Mesenchymal stem cell (in vitro differentiated cells and primary cell): ENCODE measurements at regions not wholly inside any gene's neighbourhood (a gene's known extent, or its start where the extent isn't known, plus 50 kb on each side); places are given as distances from the start of the nearest gene placed in this dataset.

Experiments
- DNase-seq: peaks from one replicate; pipeline ENCODE4 v3.0.0-alpha.2; 2013
- H2AFZ ChIP-seq: one replicate; pipeline ENCODE4 v1.6.1; 2013; ENCODE audit warnings: low read depth, mild to moderate bottlenecking, control low read depth, inconsistent platforms, low read length, moderate library complexity
- H2AK5ac ChIP-seq: 2 replicates; pipeline ENCODE4 v1.6.1; 2013; ENCODE audit warnings: low read length, moderate library complexity, mild to moderate bottlenecking, inconsistent platforms; ENCODE audit not compliant: severe bottlenecking
- H2BK120ac ChIP-seq: one replicate; pipeline ENCODE4 v1.6.1; 2013; ENCODE audit warnings: low read depth, mild to moderate bottlenecking, inconsistent platforms, low read length, moderate library complexity
- H2BK12ac ChIP-seq, 2 experiments: one replicate each; pipeline ENCODE4 v1.6.1; 2013; ENCODE audit warnings: inconsistent platforms in 2 of 2, low read length in 2 of 2, mild to moderate bottlenecking in 2 of 2, moderate library complexity in 2 of 2, control low read depth in 1 of 2
- H2BK15ac ChIP-seq: one replicate; pipeline ENCODE4 v1.6.1; 2013; ENCODE audit warnings: mild to moderate bottlenecking, low read depth, inconsistent platforms; ENCODE audit not compliant: poor library complexity, severe bottlenecking
- H2BK5ac ChIP-seq: 2 replicates; pipeline ENCODE4 v1.6.1; 2013; ENCODE audit warnings: low read depth, mild to moderate bottlenecking, low read length, control low read depth, inconsistent platforms; ENCODE audit not compliant: poor library complexity, severe bottlenecking
- H3K14ac ChIP-seq, 2 experiments: one replicate each; pipeline ENCODE4 v1.6.1; 2013; ENCODE audit warnings: inconsistent platforms in 2 of 2, low read length in 2 of 2, control low read depth in 1 of 2, mild to moderate bottlenecking in 1 of 2, moderate library complexity in 1 of 2
- H3K18ac ChIP-seq, 2 experiments: one replicate each; pipeline ENCODE4 v1.6.1; 2013; ENCODE audit warnings: inconsistent platforms in 2 of 2, low read length in 2 of 2, control low read depth in 1 of 2, low read depth in 1 of 2, mild to moderate bottlenecking in 1 of 2
- H3K23ac ChIP-seq, 2 experiments: one replicate each; pipeline ENCODE4 v1.6.1; 2013; ENCODE audit warnings: inconsistent platforms in 2 of 2, low read length in 2 of 2, mild to moderate bottlenecking in 2 of 2, moderate library complexity in 2 of 2, control low read depth in 1 of 2
- H3K27ac ChIP-seq: 2 replicates; pipeline ENCODE4 v1.5.1; 2013; ENCODE audit warnings: mild to moderate bottlenecking, moderate library complexity, low read length, control low read depth, inconsistent platforms; ENCODE audit not compliant: poor library complexity, severe bottlenecking
- H3K27me3 ChIP-seq, 2 experiments: 2 replicates each; pipeline versions ENCODE4 v1.6.1 to v1.7.0; 2013; ENCODE audit warnings: low read length in 2 of 2, mild to moderate bottlenecking in 2 of 2, moderate library complexity in 2 of 2, control low read depth in 1 of 2, inconsistent platforms in 1 of 2; ENCODE audit not compliant: control insufficient read depth in 1 of 2, insufficient read depth in 1 of 2
- H3K36me3 ChIP-seq, 2 experiments: 2 replicates each; pipeline versions ENCODE4 v1.6.1 to v1.7.0; 2013; ENCODE audit warnings: low read length in 2 of 2, control low read depth in 1 of 2, inconsistent platforms in 1 of 2, low read depth in 1 of 2, mild to moderate bottlenecking in 1 of 2; ENCODE audit not compliant: insufficient read depth in 2 of 2, control insufficient read depth in 1 of 2
- H3K4ac ChIP-seq, 2 experiments: one replicate each; pipeline ENCODE4 v1.6.1; 2013; ENCODE audit warnings: inconsistent platforms in 2 of 2, low read length in 2 of 2, mild to moderate bottlenecking in 2 of 2, moderate library complexity in 2 of 2, control low read depth in 1 of 2, low read depth in 1 of 2
- H3K4me1 ChIP-seq: 2 replicates; pipeline ENCODE4 v1.6.1; 2013; ENCODE audit warnings: low read depth, low read length, control low read depth; ENCODE audit not compliant: control insufficient read depth, insufficient read depth
- H3K4me2 ChIP-seq: 2 replicates; pipeline ENCODE4 v1.6.1; 2013; ENCODE audit warnings: low read length, mild to moderate bottlenecking, inconsistent platforms; ENCODE audit not compliant: poor library complexity, severe bottlenecking
- H3K4me3 ChIP-seq, 2 experiments: 2 replicates each; pipeline versions ENCODE4 v1.5.1 to v1.7.0; 2013; ENCODE audit warnings: low read length in 2 of 2, mild to moderate bottlenecking in 2 of 2, control low read depth in 1 of 2, low read depth in 1 of 2; ENCODE audit not compliant: insufficient read depth in 1 of 2
- H3K79me1 ChIP-seq: replicated peaks from 2 replicates; pipeline ENCODE4 v1.6.1; 2013; ENCODE audit warnings: mild to moderate bottlenecking, control low read depth, low read length, inconsistent platforms; ENCODE audit not compliant: poor library complexity, severe bottlenecking
- H3K9ac ChIP-seq: 2 replicates; pipeline ENCODE4 v1.7.0; 2013; ENCODE audit warnings: mild to moderate bottlenecking, low read length, moderate library complexity
- H3K9me3 ChIP-seq: 2 replicates; pipeline ENCODE4 v1.7.0; 2013; ENCODE audit warnings: mild to moderate bottlenecking, low read length; ENCODE audit not compliant: control insufficient read depth
- H4K8ac ChIP-seq: one replicate; pipeline ENCODE4 v1.6.1; 2013; ENCODE audit warnings: inconsistent platforms, mild to moderate bottlenecking, low read length, moderate library complexity
- H4K91ac ChIP-seq: one replicate; pipeline ENCODE4 v1.6.1; 2013; ENCODE audit warnings: mild to moderate bottlenecking, low read length, inconsistent platforms
- WGBS: methylation state at CpG from one replicate; pipeline ENCODE4 v1.1.7; 2013; ENCODE audit warnings: mixed read lengths; 5-methylcytosine and 5-hydroxymethylcytosine counted together

- H4K8ac ChIP-seq: no peak overlapping the region
- no peak overlapping the region for H2BK12ac ChIP-seq
- WGBS: 85% methylated on average over 9 of the region's 9 CpGs
- H3K4me3 ChIP-seq: no peak overlapping the region
- no peak overlapping the region for H3K14ac ChIP-seq
- H3K27ac ChIP-seq: no peak overlapping the region
- no peak overlapping the region for H3K9ac ChIP-seq
- no peak overlapping the region for H3K4me2 ChIP-seq
- no peak overlapping the region for H2AFZ ChIP-seq
- H2BK15ac ChIP-seq: no peak overlapping the region
- no peak overlapping the region for H3K23ac ChIP-seq
- H3K18ac ChIP-seq: no peak overlapping the region
- H2AK5ac ChIP-seq: no peak overlapping the region
- no peak overlapping the region for H4K91ac ChIP-seq
- no peaks in the 10 kb centered on the region for H3K79me1 ChIP-seq
- no peak overlapping the region for H3K4ac ChIP-seq
- no peak overlapping the region for H2BK5ac ChIP-seq
- H3K9me3 ChIP-seq: no peaks in the 10 kb centered on the region
- no peaks in the 10 kb centered on the region for H3K36me3 ChIP-seq
- no peak for DNase-seq
- no peaks in the 10 kb centered on the region for H3K4me1 ChIP-seq
- peaks cover 0 to 14% of the 10 kb centered on the region in 2 experiments for H3K27me3 ChIP-seq
- H2BK120ac ChIP-seq: no peak overlapping the region
Observed at GRCh38 chr7:50211130-50212015, 93.1 kb upstream of the IKZF1 start.

- Histone ChIP-seq H3K9me3 (no peaks in the 10 kb centered on the region), H3K27ac (no peak overlapping the region), H3K4ac (no peak overlapping the region), H4K8ac (no peak overlapping the region), H3K79me1 (no peaks in the 10 kb centered on the region), H3K23ac (no peak overlapping the region), H3K4me1 (no peaks in the 10 kb centered on the region), H3K4me3 (no peak overlapping the region), H3K14ac (no peak overlapping the region), H2BK120ac (no peak overlapping the region), H2AK5ac (no peak overlapping the region), H3K4me2 (no peak overlapping the region), H3K18ac (no peak overlapping the region), H2AFZ (no peak overlapping the region), H2BK12ac (no peak overlapping the region), H4K91ac (no peak overlapping the region), H3K27me3 (peaks cover 0 to 14% of the 10 kb centered on the region in 2 experiments), H2BK15ac (no peak overlapping the region), H2BK5ac (no peak overlapping the region), H3K9ac (no peak overlapping the region), H3K36me3 (no peaks in the 10 kb centered on the region)
- WGBS: 93% methylated on average over 6 of the region's 6 CpGs
- no peak for DNase-seq
Observed at GRCh38 chr7:50210706-50211115, 93.8 kb upstream of the IKZF1 start.

GRCh38 chr7:50209461-50210135, 94.9 kb upstream of the IKZF1 start:
- DNase-seq: no peak
- Histone ChIP-seq H4K91ac (no peak overlapping the region), H3K4me2 (no peak overlapping the region), H3K27me3 (peaks cover 0 to 14% of the 10 kb centered on the region in 2 experiments), H3K79me1 (no peaks in the 10 kb centered on the region), H2AFZ (no peak overlapping the region), H3K36me3 (no peaks in the 10 kb centered on the region), H3K18ac (no peak overlapping the region), H3K23ac (no peak overlapping the region), H3K14ac (no peak overlapping the region), H3K4me1 (no peaks in the 10 kb centered on the region), H2BK120ac (no peak overlapping the region), H3K4ac (no peak overlapping the region), H3K9ac (no peak overlapping the region), H3K27ac (no peak overlapping the region), H2BK12ac (no peak overlapping the region), H2BK15ac (no peak overlapping the region), H2BK5ac (no peak overlapping the region), H3K4me3 (no peak overlapping the region), H4K8ac (no peak overlapping the region), H2AK5ac (no peak overlapping the region), H3K9me3 (no peaks in the 10 kb centered on the region)
- WGBS: 64% methylated on average over 3 of the region's 5 CpGs

- Histone ChIP-seq H3K4me2 (no peak overlapping the region), H2AK5ac (no peak overlapping the region), H3K79me1 (no peaks in the 10 kb centered on the region), H3K9me3 (no peaks in the 10 kb centered on the region), H3K27ac (no peak overlapping the region), H3K4me3 (no peak overlapping the region), H4K91ac (no peak overlapping the region), H3K23ac (no peak overlapping the region), H3K4me1 (no peaks in the 10 kb centered on the region), H3K9ac (no peak overlapping the region), H2BK12ac (no peak overlapping the region), H3K36me3 (no peaks in the 10 kb centered on the region), H3K14ac (no peak overlapping the region), H2BK15ac (no peak overlapping the region), H3K4ac (no peak overlapping the region), H2BK120ac (no peak overlapping the region), H2AFZ (no peak overlapping the region), H3K27me3 (peaks cover 8 to 16% of the 10 kb centered on the region in 2 experiments), H2BK5ac (no peak overlapping the region), H3K18ac (no peak overlapping the region), H4K8ac (no peak overlapping the region)
- WGBS: 77% methylated on average over 5 of the region's 5 CpGs
- DNase-seq: no peak
Observed at GRCh38 chr7:50208378-50208982, 96.0 kb upstream of the IKZF1 start.
